ENCODE measurements at regions not wholly inside any gene's neighbourhood (a gene's known extent, or its start where the extent isn't known, plus 50 kb on each side); places are given as distances from the start of the nearest gene placed in this dataset.

GRCh38 chr13:103873725-103874124, 807.5 kb upstream of the SLC10A2 start:
- no peak overlapping the region for H2BK20ac ChIP-seq (ENCODE audit: low read length)
- H3K23me2 ChIP-seq (ENCODE audit: low read depth, low read length), result no peaks in the 10 kb centered on the region
- no peaks in the 10 kb centered on the region for H3K9me3 ChIP-seq (ENCODE audit: insufficient read depth in 2 of 2, low read depth in 1 of 2, low read length in 1 of 2)
- H3K9ac ChIP-seq (replicated peaks in 1 of 4; ENCODE audit: extremely low read depth in 1 of 4, low read depth in 3 of 4, low read length in 3 of 4), result no peak overlapping the region
- DNase-seq (ENCODE audit: low read depth in 1 of 2, low spot score in 2 of 2) (no peak), FAIRE-seq (no peak)
- H4K91ac ChIP-seq (replicated peaks; ENCODE audit: insufficient read length, low read length), result no peak overlapping the region
- no peak overlapping the region for H3K4ac ChIP-seq (replicated peaks; ENCODE audit: insufficient read length, low read depth, low read length)
- H3K4me3 ChIP-seq (ENCODE audit: extremely low read depth in 1 of 4, insufficient read depth in 2 of 4, low read depth in 3 of 4, low read length in 4 of 4), result no peak overlapping the region
- H3K23ac ChIP-seq (ENCODE audit: insufficient read length), result no peak overlapping the region
- no peak overlapping the region for H3K14ac ChIP-seq (ENCODE audit: insufficient read length)
- no peak overlapping the region for H2BK15ac ChIP-seq (ENCODE audit: low read length)
- no peak overlapping the region for H3K27ac ChIP-seq (ENCODE audit: low read depth, low read length)
- H3K4me2 ChIP-seq (ENCODE audit: insufficient read depth in 1 of 2, low read depth in 2 of 2, low read length in 2 of 2), result no peak overlapping the region
- H3K56ac ChIP-seq (replicated peaks; ENCODE audit: insufficient read length, low read depth, low read length), result no peak overlapping the region
- H4K8ac ChIP-seq (ENCODE audit: extremely low read depth, insufficient read depth, low read length), result no peak overlapping the region
- no peaks in the 10 kb centered on the region for H3K4me1 ChIP-seq (replicated peaks in 1 of 4; ENCODE audit: control insufficient read depth in 3 of 4, insufficient read depth in 4 of 4, low read length in 3 of 4)
- ChIA-PET POLR2A (ENCODE audit: partially characterized antibody) (no interaction called here), CTCF (ENCODE audit: partially characterized antibody) (no interaction called here)
- no peaks in the 10 kb centered on the region for H3K79me1 ChIP-seq (ENCODE audit: low read depth, low read length)
- H3K36me3 ChIP-seq (ENCODE audit: control insufficient read depth in 2 of 4, insufficient read depth in 4 of 4, low read length in 3 of 4), result no peaks in the 10 kb centered on the region
- no peak overlapping the region for H2AK5ac ChIP-seq (ENCODE audit: low read depth, low read length)
- H2AFZ ChIP-seq (ENCODE audit: low read length), result no peak overlapping the region
- no peak overlapping the region for H3K18ac ChIP-seq (ENCODE audit: extremely low read depth, low read length)
- no peaks in the 10 kb centered on the region for H4K20me1 ChIP-seq (replicated peaks in 1 of 2; ENCODE audit: control insufficient read depth in 1 of 2, insufficient read depth in 2 of 2, low read length in 2 of 2)
- 85% methylated on average over 4 of the region's 4 CpGs; no CpG with 5 or more reads in 1 of the 2 experiments for WGBS, 2 experiments (ENCODE audit: extremely low coverage in 1 of 2, insufficient coverage in 1 of 2, insufficient read length in 1 of 2, insufficient replicate concordance in 2 of 2, low coverage in 1 of 2, low lambda C conversion rate in 2 of 2, missing lambda C conversion rate in 1 of 2)
- H2BK120ac ChIP-seq (replicated peaks; ENCODE audit: low read depth, low read length), result no peak overlapping the region
- H2BK12ac ChIP-seq (ENCODE audit: low read depth, low read length), result no peak overlapping the region
- H3K27me3 ChIP-seq (replicated peaks in 1 of 4; ENCODE audit: control insufficient read depth in 3 of 4, extremely low read depth in 1 of 4, insufficient read depth in 3 of 4, low read length in 3 of 4), result no peaks in the 10 kb centered on the region
- no peak overlapping the region for H2BK5ac ChIP-seq (ENCODE audit: low read depth, low read length)
- H4K5ac ChIP-seq (ENCODE audit: insufficient read length, low read depth, low read length), result no peak overlapping the region
- no peaks in the 10 kb centered on the region for H3K79me2 ChIP-seq (ENCODE audit: control insufficient read depth in 1 of 2, insufficient read depth in 2 of 2, low read length in 2 of 2)
- TF ChIP-seq GTF2F1 (IDR thresholded peaks at IDR 0.05; ENCODE audit: borderline replicate concordance, low read depth, low read length) (no peak), HDAC2 (IDR thresholded peaks at IDR 0.05; ENCODE audit: borderline replicate concordance in 1 of 2, low read depth in 2 of 2, low read length in 2 of 2) (no peak), EP300 (IDR thresholded peaks at IDR 0.05; ENCODE audit: borderline replicate concordance in 1 of 2, low read depth in 2 of 2, low read length in 2 of 2) (no peak)
